HG02981 (cell line): ENCODE measurements at regions not wholly inside any gene's neighbourhood (a gene's known extent, or its start where the extent isn't known, plus 50 kb on each side); places are given as distances from the start of the nearest gene placed in this dataset.
"Not testable (repeated sequence)": the region's sequence is repeated elsewhere in the genome, so short reads cannot be mapped to it uniquely, and the experiment has no call there.

Experiments
- ATAC-seq: cut with Tn5 transposase; IDR thresholded peaks from one replicate; pipeline ENCODE4 v1.9.1; 2021; ENCODE audit warnings: mild to moderate bottlenecking, moderate library complexity; ENCODE audit not compliant: unreplicated experiment

- not testable (repeated sequence) for ATAC-seq
Observed at GRCh38 chr1:146654763-146655162, 283.4 kb upstream of the NBPF12 start.

GRCh38 chr1:146645978-146646604 lies 292.0 kb upstream of the NBPF12 start:
- not testable (repeated sequence) for ATAC-seq

GRCh38 chr1:146641534-146641933 lies 296.6 kb upstream of the NBPF12 start:
- not testable (repeated sequence) for ATAC-seq

GRCh38 chr1:146640671-146641070 lies 297.5 kb upstream of the NBPF12 start:
- not testable (repeated sequence) for ATAC-seq

GRCh38 chr1:146630302-146630701 lies 307.8 kb upstream of the NBPF12 start:
- ATAC-seq: not testable (repeated sequence)

GRCh38 chr1:146618582-146618981 lies 319.5 kb upstream of the NBPF12 start:
- ATAC-seq: not testable (repeated sequence)

GRCh38 chr1:146604681-146605080 lies 333.4 kb upstream of the NBPF12 start:
- not testable (repeated sequence) for ATAC-seq

GRCh38 chr1:146600720-146601307 lies 337.3 kb upstream of the NBPF12 start:
- ATAC-seq: not testable (repeated sequence)

GRCh38 chr1:146599906-146600305 lies 338.2 kb upstream of the NBPF12 start:
- not testable (repeated sequence) for ATAC-seq

- ATAC-seq: not testable (repeated sequence)
Observed at GRCh38 chr1:146581229-146581628, 352.4 kb upstream of the NOTCH2NLA start.

- ATAC-seq: not testable (repeated sequence)
Observed at GRCh38 chr1:146567541-146567940, 338.7 kb upstream of the NOTCH2NLA start.

GRCh38 chr1:146558032-146558431 lies 329.2 kb upstream of the NOTCH2NLA start:
- ATAC-seq: not testable (repeated sequence)

- not testable (repeated sequence) for ATAC-seq
Observed at GRCh38 chr1:146556405-146556804, 327.6 kb upstream of the NOTCH2NLA start.

GRCh38 chr1:146552414-146552813 lies 323.6 kb upstream of the NOTCH2NLA start:
- ATAC-seq: not testable (repeated sequence)

- ATAC-seq: not testable (repeated sequence)
Observed at GRCh38 chr1:146548684-146549083, 319.9 kb upstream of the NOTCH2NLA start.

- ATAC-seq: not testable (repeated sequence)
Observed at GRCh38 chr1:146546189-146546588, 317.4 kb upstream of the NOTCH2NLA start.

GRCh38 chr1:146537775-146538373 lies 309.1 kb upstream of the NOTCH2NLA start:
- ATAC-seq: not testable (repeated sequence)

- ATAC-seq: not testable (repeated sequence)
Observed at GRCh38 chr1:146536028-146536427, 307.2 kb upstream of the NOTCH2NLA start.

GRCh38 chr1:146535575-146535974 lies 306.8 kb upstream of the NOTCH2NLA start:
- not testable (repeated sequence) for ATAC-seq

GRCh38 chr1:146530958-146531357 lies 302.1 kb upstream of the NOTCH2NLA start:
- not testable (repeated sequence) for ATAC-seq

GRCh38 chr1:146522812-146523211 lies 294.0 kb upstream of the NOTCH2NLA start:
- ATAC-seq: not testable (repeated sequence)

GRCh38 chr1:146522345-146522744 lies 293.5 kb upstream of the NOTCH2NLA start:
- not testable (repeated sequence) for ATAC-seq
